Activated CD4-positive, alpha-beta T cell treated with anti-CD3 and anti-CD28 coated beads for 36 hours (primary cell): ENCODE measurements at regions not wholly inside any gene's neighbourhood (a gene's known extent, or its start where the extent isn't known, plus 50 kb on each side); places are given as distances from the start of the nearest gene placed in this dataset.

Source experiments
- ATAC-seq: fragments of 200-7000 bp; cut with Tn5 transposase; one replicate; pipeline ENCODE4 v1.10.0; 2021; ENCODE audit warnings: mild to moderate bottlenecking, moderate library complexity
- CTCF ChIA-PET: fragments of 350-600 bp; sonication (Branson Sonifier 250); formaldehyde crosslinking; loops from one replicate; lab custom pipeline; 2021; ENCODE audit warnings: antibody characterized with exemption; lab: Charles Lee
- POLR2A ChIA-PET: fragments of 350-600 bp; sonication (Branson Sonifier 250); formaldehyde crosslinking; loops from one replicate; lab custom pipeline; 2021; ENCODE audit warnings: antibody characterized with exemption, inconsistent platforms; lab: Charles Lee
- DNase-seq: peaks from one replicate; pipeline ENCODE4 v3.0.0-alpha.2; 2020
- H3K27ac Mint-ChIP-seq: one replicate; pipeline ENCODE4 v1.8.0; 2021; ENCODE audit warnings: mixed read lengths
- H3K27me3 Mint-ChIP-seq: one replicate; pipeline ENCODE4 v1.8.0; 2021; ENCODE audit warnings: mixed read lengths
- H3K36me3 Mint-ChIP-seq: one replicate; pipeline ENCODE4 v1.8.0; 2021; ENCODE audit warnings: low read depth, mixed read lengths
- H3K4me1 Mint-ChIP-seq: one replicate; pipeline ENCODE4 v1.8.0; 2021; ENCODE audit warnings: mixed read lengths
- H3K4me3 Mint-ChIP-seq: one replicate; pipeline ENCODE4 v1.8.0; 2021; ENCODE audit warnings: mild to moderate bottlenecking, moderate library complexity, mixed read lengths
- H3K9me3 Mint-ChIP-seq: one replicate; pipeline ENCODE4 v1.8.0; 2021; ENCODE audit warnings: low read depth, mixed read lengths
- intact Hi-C, 2 experiments: fragments of 100-400 bp; cut with DNase I in 1 of 2; cut with micrococcal nuclease in 1 of 2; formaldehyde crosslinking; loops; one replicate each; pipeline versions ENCODE4 v1.14.2 to v1.15.1; 2022 to 2024; cut with DNase I, micrococcal nuclease

DNA sequence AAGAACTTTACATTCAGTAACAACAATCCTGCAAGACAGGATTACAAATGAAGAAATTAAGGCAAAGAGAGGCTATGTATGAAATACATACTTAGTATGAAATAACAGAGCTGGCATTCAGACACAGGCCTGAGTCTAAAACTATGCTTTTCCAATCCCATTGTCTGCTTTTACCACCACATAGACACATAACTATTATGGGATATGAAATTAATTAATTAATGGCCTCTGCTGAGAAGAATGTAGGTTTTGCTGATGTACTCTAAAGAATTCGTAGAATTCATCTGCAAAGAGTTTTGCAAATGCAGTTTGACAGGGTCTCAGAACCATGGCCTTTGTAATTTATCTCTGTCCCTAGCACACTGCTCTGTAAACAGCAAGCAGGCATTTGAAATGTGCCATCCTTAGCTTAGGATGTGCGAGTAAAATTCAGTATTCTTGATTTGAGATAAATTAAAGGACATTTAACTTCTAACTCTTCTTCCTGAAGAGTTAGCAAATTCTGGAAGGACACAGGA, 54.5 kb upstream of the BOC start:
- no peaks in the 10 kb centered on the region for H3K27me3 Mint-ChIP-seq
- DNase-seq (no peak), ATAC-seq (no peak)
- H3K9me3 Mint-ChIP-seq = no peaks in the 10 kb centered on the region
- H3K27ac Mint-ChIP-seq = no peak overlapping the region
- no peaks in the 10 kb centered on the region for H3K36me3 Mint-ChIP-seq
- CTCF ChIA-PET = no interaction called here
- H3K4me3 Mint-ChIP-seq = no peak overlapping the region
- POLR2A ChIA-PET = no interaction called here
- intact Hi-C loops = no loop called here
- no peaks in the 10 kb centered on the region for H3K4me1 Mint-ChIP-seq

GRCh38 chr3:113157408-113158030, 53.8 kb upstream of the BOC start:
- no peaks in the 10 kb centered on the region for H3K9me3 Mint-ChIP-seq
- CTCF ChIA-PET = interaction anchor here (0.6 kb wide), 1 partner anchor 76 kb away, joined by 3 read pairs; no protein-coding TSS in a partner anchor
- H3K27ac Mint-ChIP-seq = no peak overlapping the region
- no peaks in the 10 kb centered on the region for H3K4me1 Mint-ChIP-seq
- ATAC-seq (no peak), DNase-seq (no peak)
- H3K27me3 Mint-ChIP-seq = no peaks in the 10 kb centered on the region
- H3K36me3 Mint-ChIP-seq = no peaks in the 10 kb centered on the region
- H3K4me3 Mint-ChIP-seq = no peak overlapping the region
- intact Hi-C loops = no loop called here
- POLR2A ChIA-PET = no interaction called here

GRCh38 chr3:113158171-113158570, 53.2 kb upstream of the BOC start:
- intact Hi-C loops = no loop called here
- Mint-ChIP-seq H3K27me3 (peaks cover 3% of the 10 kb centered on the region), H3K27ac (no peak overlapping the region), H3K4me3 (no peak overlapping the region), H3K4me1 (no peaks in the 10 kb centered on the region), H3K9me3 (no peaks in the 10 kb centered on the region), H3K36me3 (no peaks in the 10 kb centered on the region)
- ATAC-seq (no peak), DNase-seq (no peak)
- ChIA-PET CTCF (no interaction called here), POLR2A (no interaction called here)
